Activated T-cell treated with anti-CD3 and anti-CD28 coated beads for 4 hours (primary cell): ENCODE measurements at regions not wholly inside any gene's neighbourhood (a gene's known extent, or its start where the extent isn't known, plus 50 kb on each side); places are given as distances from the start of the nearest gene placed in this dataset.

ENCODE experiments used
- DNase-seq: peaks from one replicate; pipeline ENCODE4 v3.0.0-alpha.2; 2020

GRCh38 chr14:89600029-89600428 lies 183.0 kb upstream of the FOXN3 start:
- no peak for DNase-seq

DNA sequence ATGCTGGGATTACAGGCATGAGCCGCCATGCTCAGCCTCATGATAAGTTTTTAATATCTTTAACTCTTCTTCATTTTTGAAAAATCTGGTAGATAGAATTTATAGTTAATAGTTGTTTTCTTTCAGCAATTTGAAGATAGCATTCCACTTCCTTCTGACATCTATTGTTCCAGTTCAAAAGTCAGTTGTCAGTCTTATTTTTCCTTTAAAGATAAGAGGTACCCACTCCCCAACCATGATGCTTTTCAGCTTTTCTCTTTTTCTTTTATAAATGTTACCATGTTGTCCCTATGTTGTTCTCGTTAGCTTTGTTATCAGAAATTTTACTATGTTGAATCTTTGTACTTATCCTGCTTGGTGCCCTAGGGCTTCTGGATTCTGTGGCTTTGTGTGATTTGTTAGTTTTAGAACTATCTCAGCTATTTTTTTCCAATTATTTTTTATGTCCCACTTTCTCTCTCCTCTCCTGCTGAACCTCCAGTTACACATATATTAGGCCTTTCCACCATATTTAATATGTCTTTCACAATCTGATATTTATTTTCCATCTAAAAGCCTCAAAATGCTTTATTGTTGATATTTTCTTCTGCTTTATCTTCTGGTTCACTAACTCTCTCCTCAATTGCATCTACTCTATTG lies 181.6 kb upstream of the FOXN3 start:
- no peak for DNase-seq

GRCh38 chr14:89592961-89593360 lies 175.9 kb upstream of the FOXN3 start:
- DNase-seq = no peak

DNA sequence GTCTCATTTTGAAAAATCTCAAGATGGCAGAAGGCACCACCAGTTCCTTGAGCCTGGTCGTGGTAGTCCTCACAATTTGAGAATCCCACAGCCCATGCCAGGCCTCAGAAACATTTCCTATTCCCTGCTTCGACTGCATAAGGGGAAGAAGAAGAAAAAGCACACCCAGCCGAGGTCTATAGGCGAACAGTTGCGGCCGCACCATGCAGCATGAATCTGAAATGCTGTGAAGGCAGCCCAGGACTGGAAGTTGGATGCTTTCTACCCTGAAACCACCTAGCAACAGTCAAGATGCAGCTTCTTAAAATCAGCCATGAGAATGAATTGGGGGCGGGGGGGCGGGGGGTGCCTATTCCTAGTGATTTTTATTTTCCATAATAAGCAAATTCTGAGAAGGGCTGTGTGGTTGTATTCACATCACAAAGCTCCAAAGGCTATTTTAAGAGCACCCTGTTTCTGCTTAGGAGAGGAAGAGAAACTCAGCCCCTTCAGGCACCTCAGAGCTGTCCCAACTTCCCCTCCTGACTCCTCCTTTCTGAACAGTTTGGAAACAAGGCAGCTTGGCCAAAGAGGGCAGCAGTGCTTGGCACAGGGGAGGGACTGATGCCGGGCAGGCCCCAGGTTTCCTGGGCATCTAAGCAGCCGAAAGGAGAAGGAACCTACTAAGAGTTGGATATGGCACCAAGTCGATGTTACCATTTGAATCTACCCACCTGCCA lies 172.5 kb upstream of the FOXN3 start:
- no peak for DNase-seq

GRCh38 chr14:89588840-89589296 lies 171.8 kb upstream of the FOXN3 start:
- DNase-seq = no peak

DNA sequence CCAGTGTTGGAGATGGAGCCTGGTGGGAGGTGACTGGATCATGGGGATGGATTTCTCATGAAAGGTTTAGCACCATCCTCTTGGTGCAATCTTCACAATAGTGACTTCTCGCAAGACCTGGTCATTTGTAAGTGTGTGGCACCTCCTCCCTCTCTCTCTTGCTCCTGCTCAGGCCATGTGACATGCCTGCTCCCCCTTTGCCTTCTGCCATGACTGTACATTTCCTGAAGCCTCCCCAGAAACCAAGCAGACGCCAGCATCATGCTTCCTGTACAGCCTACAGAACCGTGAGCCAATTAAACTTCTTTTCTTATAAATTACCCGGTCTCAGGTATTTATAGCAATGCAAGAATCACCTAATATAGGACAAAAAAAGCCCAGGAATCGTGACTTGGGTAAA lies 171.0 kb upstream of the FOXN3 start:
- DNase-seq = no peak

DNA sequence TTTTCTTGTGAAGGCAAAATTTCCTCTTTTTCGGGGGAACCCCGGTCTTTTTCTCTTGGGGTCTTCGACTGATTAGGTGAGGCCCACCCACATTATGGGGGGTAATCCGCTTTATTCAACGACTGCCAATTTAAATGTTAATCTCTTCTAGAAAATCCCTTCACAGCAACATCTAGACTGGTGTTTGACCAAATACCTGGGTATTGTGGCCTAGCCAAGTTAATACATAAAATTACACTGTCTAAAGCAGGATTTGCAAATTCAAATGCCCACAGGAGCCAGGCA lies 170.0 kb upstream of the FOXN3 start:
- no peak for DNase-seq

- no peak for DNase-seq
Observed at GRCh38 chr14:89586258-89587135, 169.5 kb upstream of the FOXN3 start.

DNA sequence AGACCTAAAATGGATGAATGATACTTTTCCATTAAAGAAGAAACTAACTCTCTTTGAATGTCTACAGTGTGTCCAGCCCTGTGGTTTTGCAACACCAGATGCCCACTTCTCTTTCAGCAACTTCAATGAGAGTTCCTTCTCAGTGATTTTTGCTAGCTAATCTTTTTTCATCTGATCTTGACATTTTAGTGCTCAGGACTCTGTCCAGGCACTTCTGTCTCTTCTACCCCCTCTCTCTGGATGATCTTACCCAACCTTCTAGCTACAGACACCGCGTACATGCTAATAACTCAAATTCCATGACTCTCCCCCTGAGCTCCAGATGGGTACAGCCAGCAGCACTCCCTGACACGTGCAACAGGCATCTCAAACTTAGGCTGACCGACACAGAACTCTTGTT lies 161.1 kb upstream of the FOXN3 start:
- no peak for DNase-seq

DNA sequence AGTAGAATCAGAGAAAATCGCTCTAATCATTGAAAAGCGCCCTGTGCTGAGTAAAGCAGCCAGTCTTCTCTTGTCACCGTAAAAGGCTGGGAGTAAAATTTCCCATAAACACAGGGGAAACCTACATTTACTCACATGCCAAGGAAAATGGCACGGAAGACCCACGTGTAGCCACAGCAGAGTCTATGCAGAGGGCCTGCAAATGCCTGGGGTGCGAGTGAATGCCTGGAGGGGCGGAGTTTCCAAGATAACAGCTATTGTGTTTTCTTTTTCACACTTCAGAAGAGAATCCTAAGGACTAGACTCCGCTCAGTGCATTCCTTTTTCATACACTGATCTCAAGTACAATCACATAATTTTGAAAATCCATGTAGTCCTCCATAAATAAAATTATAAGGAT lies 159.9 kb upstream of the FOXN3 start:
- DNase-seq = no peak

DNA sequence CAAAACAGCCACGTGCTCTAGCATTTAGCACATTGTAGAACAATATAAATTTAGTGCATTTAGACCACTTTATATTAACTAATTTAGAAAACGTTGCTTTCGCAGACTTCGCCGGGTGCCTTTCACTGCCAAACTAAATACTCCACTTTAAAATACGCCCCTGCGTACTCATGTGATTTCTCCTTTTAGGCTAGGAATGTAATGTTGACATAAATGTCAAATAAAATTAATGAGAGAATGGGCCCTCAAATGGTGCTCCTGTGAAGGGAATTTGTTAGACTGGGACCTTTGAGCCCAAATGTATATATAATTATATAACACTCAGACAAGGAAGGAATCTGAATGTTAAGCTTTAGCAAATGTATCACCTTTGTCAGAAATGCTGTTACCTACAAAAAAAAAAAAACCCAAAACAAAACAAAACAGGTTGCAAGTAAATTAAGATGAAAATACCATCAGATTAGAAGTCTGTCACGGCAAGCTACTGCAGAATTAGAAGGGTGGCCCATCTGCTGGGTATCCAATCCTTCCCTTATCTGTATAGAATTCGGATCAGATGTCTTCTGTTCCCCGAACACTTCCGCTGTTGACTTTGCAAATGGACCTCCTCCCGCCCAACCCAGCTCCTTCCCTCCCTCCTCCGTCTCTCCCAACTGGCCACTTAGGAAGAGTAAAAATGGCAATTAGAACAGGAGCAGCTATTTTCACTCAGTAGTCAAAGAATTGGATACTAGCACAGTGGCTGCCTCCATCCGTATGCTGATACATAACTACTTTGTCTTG lies 159.3 kb upstream of the FOXN3 start:
- no peak for DNase-seq

GRCh38 chr14:89575386-89576061 lies 158.5 kb upstream of the FOXN3 start:
- no peak for DNase-seq

DNA sequence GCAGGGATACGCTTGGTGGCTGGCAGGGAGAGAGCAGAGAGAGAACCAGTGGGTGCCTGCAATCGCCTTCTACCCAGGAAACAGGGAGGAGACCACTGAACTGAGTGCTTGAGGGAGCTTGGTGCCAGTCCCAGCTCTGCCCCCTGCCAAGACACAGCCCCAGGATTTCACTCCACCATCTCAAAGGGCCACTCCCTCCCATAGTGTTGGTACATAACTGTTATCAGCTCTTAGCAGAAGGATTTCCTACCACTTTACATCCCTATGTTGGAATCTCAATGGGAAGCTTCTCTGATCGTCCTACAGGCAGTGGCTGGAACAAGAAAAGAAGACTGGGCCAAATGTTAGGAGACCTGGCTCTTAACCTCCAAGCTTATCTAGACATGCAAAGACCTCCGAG lies 157.4 kb upstream of the FOXN3 start:
- no peak for DNase-seq

GRCh38 chr14:89573399-89573657 lies 156.3 kb upstream of the FOXN3 start:
- no peak for DNase-seq

DNA sequence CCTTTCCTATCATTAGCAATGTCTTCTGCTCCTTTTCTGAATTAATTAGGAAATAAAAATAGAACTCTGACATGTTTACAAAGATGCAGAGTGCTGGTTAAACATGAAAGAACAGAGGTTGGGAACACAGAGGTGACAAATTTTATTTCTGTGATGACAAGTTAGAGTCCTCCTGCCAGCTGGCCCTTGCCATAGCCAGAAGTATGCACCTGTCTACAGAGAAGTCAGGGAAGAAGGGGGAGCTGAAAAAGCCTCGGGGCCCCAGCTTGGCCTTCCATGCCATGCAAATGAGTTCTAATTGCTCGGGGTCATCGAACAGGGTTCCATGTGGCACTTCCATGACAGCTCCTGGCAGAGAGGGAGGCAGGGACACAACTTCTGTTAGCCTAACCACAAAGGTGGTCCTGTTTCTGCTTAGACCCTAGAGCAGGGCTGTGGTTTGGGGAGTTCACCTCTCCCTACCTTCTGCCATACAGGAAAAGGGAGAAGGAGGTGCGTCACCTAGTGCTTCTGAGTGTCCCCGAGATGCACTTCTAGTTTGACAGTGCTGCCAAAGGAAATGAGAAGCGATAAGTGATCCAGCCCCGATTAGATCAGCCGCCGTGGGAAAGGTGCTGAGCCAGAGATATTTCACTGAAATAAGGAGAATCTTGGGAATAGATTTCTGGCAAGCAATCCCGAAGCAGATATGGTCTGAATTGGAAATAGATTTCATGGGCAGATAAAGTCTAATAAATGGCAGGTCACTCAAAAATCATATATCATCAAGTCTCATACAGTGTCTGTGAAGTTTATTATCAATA lies 155.8 kb upstream of the FOXN3 start:
- DNase-seq = no peak

DNA sequence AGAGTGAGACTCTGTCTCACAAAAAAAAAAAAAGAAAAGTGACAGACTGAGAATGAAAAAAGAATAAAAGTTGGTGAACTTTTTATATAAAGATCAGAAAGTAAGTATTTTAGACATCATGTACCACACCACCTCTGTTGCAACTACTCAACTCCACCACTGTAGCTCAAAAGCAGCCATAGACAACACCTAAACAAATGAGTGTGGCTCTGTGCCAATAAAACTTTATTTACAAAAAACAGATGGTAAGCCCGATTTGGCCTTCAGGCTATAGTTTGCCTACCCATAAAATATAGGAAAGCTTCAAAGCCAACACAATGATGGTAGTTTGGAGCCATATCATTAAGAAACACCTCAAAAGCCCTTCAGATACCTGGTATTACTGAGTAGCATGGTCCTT lies 154.5 kb upstream of the FOXN3 start:
- DNase-seq = no peak

GRCh38 chr14:89566644-89567415 lies 149.8 kb upstream of the FOXN3 start:
- no peak for DNase-seq

GRCh38 chr14:89566180-89566579 lies 149.1 kb upstream of the FOXN3 start:
- DNase-seq = no peak

GRCh38 chr14:89565607-89566006 lies 148.6 kb upstream of the FOXN3 start:
- no peak for DNase-seq

DNA sequence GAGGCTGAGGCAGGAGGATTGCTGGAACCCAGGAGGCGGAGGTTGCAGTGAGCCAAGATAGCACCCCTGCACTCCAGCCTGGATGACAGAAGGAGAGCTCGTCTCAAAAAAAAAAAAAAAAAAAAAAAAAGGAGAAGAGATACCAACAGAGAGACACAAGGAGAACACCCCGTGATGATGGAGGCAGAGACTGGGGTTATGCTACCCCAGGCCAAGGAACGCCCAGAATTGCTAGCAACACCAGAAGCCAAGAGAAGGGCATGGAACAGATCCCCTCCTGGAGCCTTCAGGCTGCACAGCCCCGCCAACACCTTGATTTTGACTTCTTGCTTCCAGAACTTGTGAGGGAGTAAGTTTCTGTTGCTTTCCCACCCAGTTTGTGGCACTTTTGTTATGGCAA lies 148.0 kb upstream of the FOXN3 start:
- no peak for DNase-seq

GRCh38 chr14:89564286-89564957 lies 147.4 kb upstream of the FOXN3 start:
- no peak for DNase-seq
